K562 (cell line): ENCODE measurements at regions not wholly inside any gene's neighbourhood (a gene's known extent, or its start where the extent isn't known, plus 50 kb on each side); places are given as distances from the start of the nearest gene placed in this dataset.

Experiments used
- ATAC-seq: fragments of 200-7000 bp; cut with Tn5 transposase; 3 replicates; pipeline ENCODE4 v1.9.1; 2020; ENCODE audit warnings: moderate library complexity
- BruUV-seq: library from RNA; stranded (reverse); fragments of 400-500 nt; replicated peaks from 2 replicates; lab custom pipeline; 2021; lab: Mats Ljungman, UMichigan
- CTCF ChIA-PET: fragments of 300-600 bp; formaldehyde crosslinking; extraction: SDS; loops from one replicate; lab custom pipeline; 2021; ENCODE audit warnings: low intra/inter-chr PET ratio; lab: Yijun Ruan, JAX
- POLR2A ChIA-PET: fragments of 300-600, 350-650 bp; sonication (Branson Sonifier 250); formaldehyde crosslinking; extraction: SDS; loops from one replicate; lab custom pipeline; 2021; ENCODE audit warnings: antibody characterized with exemption, inconsistent platforms; lab: Yijun Ruan, JAX
- DNase-seq, 4 experiments: peaks; one replicate each; pipeline versions ENCODE4 v3.0.0 to v3.0.0-alpha.2; 2011 to 2018; ENCODE audit warnings: low spot score in 3 of 4, mixed read lengths in 3 of 4; ENCODE audit errors: extremely low read depth in 1 of 4
- FAIRE-seq: peaks from 2 replicates; lab custom pipeline; 2011; peaks lifted over from hg19 to GRCh38; lab: Jason Lieb, UNC
- H2AFZ ChIP-seq: 2 replicates; pipeline ENCODE4 v1.6.0; 2011; ENCODE audit warnings: low read depth, low read length, control low read depth, inconsistent platforms
- H3K27ac ChIP-seq: fragments of 200-600 bp; 3 replicates; pipeline ENCODE4 v1.8.0; 2011; ENCODE audit warnings: low read depth, mild to moderate bottlenecking, control low read depth, inconsistent platforms, low read length, moderate library complexity, mixed read lengths; ENCODE audit errors: extremely low read depth
- H3K27me3 ChIP-seq, 2 experiments: fragments of 300-600 bp in 1 of 2; 2 replicates in 1 of 2; 3 replicates in 1 of 2; pipeline versions ENCODE4 v1.6.0 to v1.8.0; 2011; ENCODE audit warnings: inconsistent platforms in 2 of 2, low read length in 2 of 2, mild to moderate bottlenecking in 1 of 2, mixed read lengths in 1 of 2, moderate library complexity in 1 of 2; ENCODE audit not compliant: control insufficient read depth in 2 of 2, insufficient read depth in 2 of 2
- H3K36me3 ChIP-seq: fragments of 300-600 bp; 3 replicates; pipeline ENCODE4 v1.8.0; 2011; ENCODE audit warnings: mild to moderate bottlenecking, low read length, inconsistent platforms; ENCODE audit not compliant: control insufficient read depth, insufficient read depth
- H3K4me1 ChIP-seq, 2 experiments: fragments of 200-600 bp in 1 of 2; replicated peaks in 1 of 2; 2 replicates in 1 of 2; 3 replicates in 1 of 2; pipeline versions ENCODE4 v1.5.1 to v1.8.0; 2011; ENCODE audit warnings: inconsistent platforms in 2 of 2, low read length in 2 of 2, mild to moderate bottlenecking in 1 of 2, mixed read lengths in 1 of 2, moderate library complexity in 1 of 2; ENCODE audit not compliant: control insufficient read depth in 2 of 2, insufficient read depth in 2 of 2
- H3K4me2 ChIP-seq: 2 replicates; pipeline ENCODE4 v1.6.1; 2011; ENCODE audit warnings: low read length, control low read depth, inconsistent platforms, mixed read lengths; ENCODE audit not compliant: insufficient read depth
- H3K4me3 ChIP-seq: fragments of 200-600 bp; sonication (generic), shearing (Covaris generic); 2 replicates; pipeline ENCODE4 v1.5.1; 2016; ENCODE audit warnings: control low read depth, inconsistent platforms
- H3K79me2 ChIP-seq: fragments of 200-600 bp; 3 replicates; pipeline ENCODE4 v1.8.0; 2011; ENCODE audit warnings: low read length, inconsistent platforms; ENCODE audit not compliant: control insufficient read depth, insufficient read depth
- H3K9ac ChIP-seq, 2 experiments: 2 replicates each; pipeline versions ENCODE4 v1.6.0 to v1.6.1; 2011; ENCODE audit warnings: low read depth in 2 of 2, low read length in 2 of 2, control low read depth in 1 of 2, inconsistent platforms in 1 of 2, mild to moderate bottlenecking in 1 of 2, mixed read lengths in 1 of 2; ENCODE audit not compliant: insufficient read depth in 1 of 2
- H3K9me1 ChIP-seq: one replicate; pipeline ENCODE4 v1.6.0; 2011; ENCODE audit warnings: inconsistent platforms, mild to moderate bottlenecking, low read length, moderate library complexity; ENCODE audit not compliant: control insufficient read depth, insufficient read depth
- H3K9me3 ChIP-seq: replicated peaks from 2 replicates; pipeline ENCODE4 v1.5.1; 2011; ENCODE audit warnings: low read depth, low read length, inconsistent platforms; ENCODE audit not compliant: control insufficient read depth, insufficient read depth
- H4K20me1 ChIP-seq: replicated peaks from 2 replicates; pipeline ENCODE4 v1.6.1; 2011; ENCODE audit warnings: low read length, inconsistent platforms, mixed read lengths; ENCODE audit not compliant: control insufficient read depth, insufficient read depth
- ARHGAP35 ChIP-seq: fragments of 450-650 bp; IDR thresholded peaks from 2 replicates; pipeline ENCODE4 v1.6.1; 2018; ENCODE audit not compliant: partially characterized antibody
- CREM ChIP-seq: IDR thresholded peaks from 2 replicates; pipeline ENCODE4 v1.6.1; 2014; ENCODE audit warnings: antibody characterized with exemption, low read depth
- EGR1 ChIP-seq: fragments of 450-650 bp; conservative IDR thresholded peaks from 2 replicates; pipeline ENCODE4 v1.6.1; 2017; ENCODE audit warnings: mild to moderate bottlenecking
- GTF2A2 ChIP-seq: IDR thresholded peaks from 2 replicates; pipeline ENCODE4 v1.6.1; 2016; ENCODE audit warnings: mild to moderate bottlenecking, missing genetic modification characterization, missing compliant biosample characterization
- NFIX ChIP-seq: fragments of 250-450 bp; sonication (Bioruptor Pico); IDR thresholded peaks from 2 replicates; pipeline ENCODE4 v1.4.0; 2020; ENCODE audit warnings: low read depth, mild to moderate bottlenecking, moderate library complexity
- RBM25 ChIP-seq: fragments of 200-400 bp; formaldehyde crosslinking; IDR thresholded peaks from 2 replicates; pipeline ENCODE4 v1.6.1; 2018; ENCODE audit warnings: low read length, low read depth, moderate library complexity; ENCODE audit not compliant: severe bottlenecking
- RCOR1 ChIP-seq, 2 experiments: IDR thresholded peaks; 2 replicates each; pipeline ENCODE4 v1.6.1; 2012; ENCODE audit warnings: low read depth in 2 of 2, low read length in 2 of 2, borderline replicate concordance in 1 of 2, improper control_type of control experiment in 1 of 2
- SETDB1 ChIP-seq: IDR thresholded peaks from one replicate; pipeline ENCODE4 v1.6.1; 2012; ENCODE audit warnings: low read length, control low read depth, inconsistent platforms
- SP2 ChIP-seq: IDR thresholded peaks from 2 replicates; pipeline ENCODE4 v1.6.1; 2011; ENCODE audit warnings: mild to moderate bottlenecking, low read depth, low read length, moderate library complexity; ENCODE audit not compliant: poor library complexity, severe bottlenecking; ENCODE audit errors: extremely low read depth
- TEAD4 ChIP-seq, 2 experiments: sonication (generic) in 1 of 2; formaldehyde crosslinking in 1 of 2; IDR thresholded peaks; 2 replicates each; pipeline versions ENCODE4 v1.6.1 to v1.8.0; 2012 to 2022; ENCODE audit warnings: borderline replicate concordance in 1 of 2, inconsistent platforms in 1 of 2, low read length in 1 of 2, mild to moderate bottlenecking in 1 of 2, missing genetic modification reagents in 1 of 2
- ZBED1 ChIP-seq: IDR thresholded peaks from 2 replicates; pipeline ENCODE4 v1.6.1; 2014
- ZNF717 ChIP-seq: fragments of 250-450 bp; sonication (Bioruptor Pico); IDR thresholded peaks from 2 replicates; pipeline ENCODE4 v1.5.0; 2021
- ZSCAN29 ChIP-seq: fragments of 450-650 bp; IDR thresholded peaks from 2 replicates; pipeline ENCODE4 v1.6.1; 2017
- WGBS: fragments of 100-300 bp; shearing (Covaris generic); methylation state at CpG from one replicate; pipeline ENCODE4 v1.1.6; 2016; ENCODE audit warnings: low coverage, mixed read lengths; ENCODE audit not compliant: insufficient coverage; ENCODE audit errors: missing lambda C conversion rate; 5-methylcytosine and 5-hydroxymethylcytosine counted together
- in situ Hi-C: fragments of 300-500 bp; cut with MboI; formaldehyde crosslinking; loops from 4 replicates; pipeline ENCODE4 v1.15.0; 2018; ENCODE audit warnings: inconsistent platforms, mixed read lengths
- intact Hi-C: fragments of 100-400 bp; cut with micrococcal nuclease; formaldehyde crosslinking; loops from 2 replicates; pipeline ENCODE4 v1.14.2; 2022
- TF ChIP-seq, protein P1 (sequence below): sonication (generic); formaldehyde crosslinking; IDR thresholded peaks from 2 replicates; pipeline ENCODE4 v1.8.0; 2023; ENCODE audit warnings: mild to moderate bottlenecking, missing genetic modification reagents
- TF ChIP-seq, protein P2 (sequence below): fragments of 250-450 bp; sonication (Bioruptor Pico); IDR thresholded peaks from 2 replicates; pipeline ENCODE4 v1.5.0; 2020; ENCODE audit warnings: mild to moderate bottlenecking
- TF ChIP-seq, protein P3 (sequence below): fragments of 250-450 bp; sonication (Bioruptor Pico); IDR thresholded peaks from 2 replicates; pipeline ENCODE4 v1.8.0; 2021; ENCODE audit warnings: moderate library complexity, mild to moderate bottlenecking, inconsistent platforms

DNA sequence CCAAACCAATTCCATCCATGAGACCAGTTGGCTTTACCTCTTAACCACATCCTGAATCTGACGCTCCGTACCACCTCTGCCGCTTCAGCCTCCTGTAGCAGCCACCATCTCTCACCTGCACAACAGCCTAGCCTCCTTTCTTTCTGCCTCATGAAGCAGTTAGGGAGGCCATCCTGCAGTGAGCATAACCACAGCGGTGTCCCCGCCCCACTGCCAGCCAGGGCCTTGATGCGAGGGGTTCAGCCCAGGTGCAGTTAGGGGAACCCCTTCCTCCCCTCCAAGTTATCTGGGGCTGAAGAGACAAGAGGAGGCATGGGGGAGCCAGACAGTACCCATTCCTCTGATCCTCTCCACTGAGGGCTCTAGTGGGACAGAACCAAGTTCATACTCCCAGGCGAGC lies 167.0 kb downstream of the C5orf15 start:
- H3K4me1 ChIP-seq, result no peaks in the 10 kb centered on the region
- H3K4me2 ChIP-seq, result no peak overlapping the region
- no peak overlapping the region for H3K9ac ChIP-seq
- CTCF ChIA-PET, result no interaction called here
- H3K36me3 ChIP-seq, result no peaks in the 10 kb centered on the region
- ATAC-seq (no peak), FAIRE-seq (no peak), DNase-seq (no peak)
- H3K79me2 ChIP-seq, result no peaks in the 10 kb centered on the region
- no peaks in the 10 kb centered on the region for H3K9me3 ChIP-seq
- H4K20me1 ChIP-seq, result no peaks in the 10 kb centered on the region
- intact Hi-C loops, result no loop called here
- POLR2A ChIA-PET, result no interaction called here
- BruUV-seq, result no TSS peak
- H2AFZ ChIP-seq, result no peak overlapping the region
- no peak overlapping the region for H3K4me3 ChIP-seq
- no peaks in the 10 kb centered on the region for H3K9me1 ChIP-seq
- H3K27me3 ChIP-seq, result peaks cover 13 to 30% of the 10 kb centered on the region in 2 experiments; a peak in 3 of 5 replicates
- 2% methylated on average over 7 of the region's 7 CpGs for WGBS
- no peak for TF ChIP-seq SETDB1
- TF ChIP-seq TEAD4 (IDR thresholded peaks at IDR 0.05; ENCODE audit: low read length), result no peak
- TF ChIP-seq TEAD4 (CRISPR knock-in tag; IDR thresholded peaks at IDR 0.05; ENCODE audit: borderline replicate concordance), result no peak
- TF ChIP-seq, protein P1, sequence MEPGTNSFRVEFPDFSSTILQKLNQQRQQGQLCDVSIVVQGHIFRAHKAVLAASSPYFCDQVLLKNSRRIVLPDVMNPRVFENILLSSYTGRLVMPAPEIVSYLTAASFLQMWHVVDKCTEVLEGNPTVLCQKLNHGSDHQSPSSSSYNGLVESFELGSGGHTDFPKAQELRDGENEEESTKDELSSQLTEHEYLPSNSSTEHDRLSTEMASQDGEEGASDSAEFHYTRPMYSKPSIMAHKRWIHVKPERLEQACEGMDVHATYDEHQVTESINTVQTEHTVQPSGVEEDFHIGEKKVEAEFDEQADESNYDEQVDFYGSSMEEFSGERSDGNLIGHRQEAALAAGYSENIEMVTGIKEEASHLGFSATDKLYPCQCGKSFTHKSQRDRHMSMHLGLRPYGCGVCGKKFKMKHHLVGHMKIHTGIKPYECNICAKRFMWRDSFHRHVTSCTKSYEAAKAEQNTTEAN (CRISPR knock-in tag), result no peak
- no peak for TF ChIP-seq RBM25
- no peak for TF ChIP-seq ZBED1
- TF ChIP-seq EGR1, result no peak
- TF ChIP-seq NFIX (CRISPR knock-in tag), result no peak
- TF ChIP-seq SP2, result no peak
- no peak for TF ChIP-seq ARHGAP35
- TF ChIP-seq GTF2A2, result no peak
- TF ChIP-seq, protein P2, sequence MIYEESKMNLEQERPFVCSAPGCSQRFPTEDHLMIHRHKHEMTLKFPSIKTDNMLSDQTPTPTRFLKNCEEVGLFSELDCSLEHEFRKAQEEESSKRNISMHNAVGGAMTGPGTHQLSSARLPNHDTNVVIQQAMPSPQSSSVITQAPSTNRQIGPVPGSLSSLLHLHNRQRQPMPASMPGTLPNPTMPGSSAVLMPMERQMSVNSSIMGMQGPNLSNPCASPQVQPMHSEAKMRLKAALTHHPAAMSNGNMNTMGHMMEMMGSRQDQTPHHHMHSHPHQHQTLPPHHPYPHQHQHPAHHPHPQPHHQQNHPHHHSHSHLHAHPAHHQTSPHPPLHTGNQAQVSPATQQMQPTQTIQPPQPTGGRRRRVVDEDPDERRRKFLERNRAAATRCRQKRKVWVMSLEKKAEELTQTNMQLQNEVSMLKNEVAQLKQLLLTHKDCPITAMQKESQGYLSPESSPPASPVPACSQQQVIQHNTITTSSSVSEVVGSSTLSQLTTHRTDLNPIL (CRISPR knock-in tag), result no peak
- no peak for TF ChIP-seq CREM
- TF ChIP-seq, protein P3, sequence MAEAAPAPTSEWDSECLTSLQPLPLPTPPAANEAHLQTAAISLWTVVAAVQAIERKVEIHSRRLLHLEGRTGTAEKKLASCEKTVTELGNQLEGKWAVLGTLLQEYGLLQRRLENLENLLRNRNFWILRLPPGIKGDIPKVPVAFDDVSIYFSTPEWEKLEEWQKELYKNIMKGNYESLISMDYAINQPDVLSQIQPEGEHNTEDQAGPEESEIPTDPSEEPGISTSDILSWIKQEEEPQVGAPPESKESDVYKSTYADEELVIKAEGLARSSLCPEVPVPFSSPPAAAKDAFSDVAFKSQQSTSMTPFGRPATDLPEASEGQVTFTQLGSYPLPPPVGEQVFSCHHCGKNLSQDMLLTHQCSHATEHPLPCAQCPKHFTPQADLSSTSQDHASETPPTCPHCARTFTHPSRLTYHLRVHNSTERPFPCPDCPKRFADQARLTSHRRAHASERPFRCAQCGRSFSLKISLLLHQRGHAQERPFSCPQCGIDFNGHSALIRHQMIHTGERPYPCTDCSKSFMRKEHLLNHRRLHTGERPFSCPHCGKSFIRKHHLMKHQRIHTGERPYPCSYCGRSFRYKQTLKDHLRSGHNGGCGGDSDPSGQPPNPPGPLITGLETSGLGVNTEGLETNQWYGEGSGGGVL, result no peak
- no peak for TF ChIP-seq ZNF717 (CRISPR knock-in tag)
- TF ChIP-seq ZSCAN29, result no peak
- no peak for TF ChIP-seq RCOR1 (IDR thresholded peaks at IDR 0.05; ENCODE audit: borderline replicate concordance in 1 of 2, low read depth in 2 of 2, low read length in 2 of 2)
- TF ChIP-seq, all 486 proteins: peak for 0
- in situ Hi-C loops, result no loop called here
- H3K27ac ChIP-seq, result no peak overlapping the region
